ENCODE measurements at regions not wholly inside any gene's neighbourhood (a gene's known extent, or its start where the extent isn't known, plus 50 kb on each side); places are given as distances from the start of the nearest gene placed in this dataset.
"Not testable (repeated sequence)": the region's sequence is repeated elsewhere in the genome, so short reads cannot be mapped to it uniquely, and the experiment has no call there.

DNA sequence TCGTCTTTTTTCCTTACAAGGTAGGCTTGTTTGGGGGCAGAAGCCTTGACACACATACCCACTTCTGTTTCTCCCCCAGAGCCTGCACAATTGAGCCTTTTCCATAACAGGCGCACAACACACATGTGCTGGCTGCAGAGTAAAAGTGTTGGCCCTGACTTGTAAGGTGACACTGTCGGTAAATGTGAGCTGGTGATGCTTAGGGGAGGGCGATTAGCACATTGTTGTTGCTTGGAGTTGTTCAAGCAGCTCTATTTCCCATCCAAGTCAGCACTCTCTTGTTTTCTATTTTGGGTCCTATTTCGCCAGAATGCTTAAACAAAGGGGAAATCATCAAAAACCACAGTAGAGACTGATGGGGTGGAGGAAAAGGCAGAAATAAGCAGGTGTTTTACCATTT lies 51.9 kb upstream of the PTPRJ start:
- ATAC-seq (ENCODE audit: poor library complexity), result no peak
- peaks cover 20% of the 10 kb centered on the region for H3K4me1 ChIP-seq (ENCODE audit: insufficient read depth, low read length)
- H3K27me3 ChIP-seq (ENCODE audit: control insufficient read depth in 1 of 2, insufficient read depth in 2 of 2, low read length in 2 of 2), result no peaks in the 10 kb centered on the region
- intact Hi-C loops (cut with DNase I, micrococcal nuclease), result no loop called here
- no peaks in the 10 kb centered on the region for H3K27me3 Mint-ChIP-seq
- H3K36me3 ChIP-seq (ENCODE audit: insufficient read depth, low read length), result no peaks in the 10 kb centered on the region
- TF ChIP-seq, protein P1, sequence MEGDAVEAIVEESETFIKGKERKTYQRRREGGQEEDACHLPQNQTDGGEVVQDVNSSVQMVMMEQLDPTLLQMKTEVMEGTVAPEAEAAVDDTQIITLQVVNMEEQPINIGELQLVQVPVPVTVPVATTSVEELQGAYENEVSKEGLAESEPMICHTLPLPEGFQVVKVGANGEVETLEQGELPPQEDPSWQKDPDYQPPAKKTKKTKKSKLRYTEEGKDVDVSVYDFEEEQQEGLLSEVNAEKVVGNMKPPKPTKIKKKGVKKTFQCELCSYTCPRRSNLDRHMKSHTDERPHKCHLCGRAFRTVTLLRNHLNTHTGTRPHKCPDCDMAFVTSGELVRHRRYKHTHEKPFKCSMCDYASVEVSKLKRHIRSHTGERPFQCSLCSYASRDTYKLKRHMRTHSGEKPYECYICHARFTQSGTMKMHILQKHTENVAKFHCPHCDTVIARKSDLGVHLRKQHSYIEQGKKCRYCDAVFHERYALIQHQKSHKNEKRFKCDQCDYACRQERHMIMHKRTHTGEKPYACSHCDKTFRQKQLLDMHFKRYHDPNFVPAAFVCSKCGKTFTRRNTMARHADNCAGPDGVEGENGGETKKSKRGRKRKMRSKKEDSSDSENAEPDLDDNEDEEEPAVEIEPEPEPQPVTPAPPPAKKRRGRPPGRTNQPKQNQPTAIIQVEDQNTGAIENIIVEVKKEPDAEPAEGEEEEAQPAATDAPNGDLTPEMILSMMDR (IDR thresholded peaks at IDR 0.05), result no peak
- no peaks in the 10 kb centered on the region for H3K36me3 Mint-ChIP-seq (ENCODE audit: low read depth)
- POLR2A ChIA-PET, result interaction anchor here (0.6 kb wide), 1 partner anchor 14 kb away, joined by 3 read pairs; no protein-coding TSS in a partner anchor
- H3K4me3 ChIP-seq (ENCODE audit: low read length), result no peak overlapping the region
- H3K9me3 ChIP-seq (ENCODE audit: control insufficient read depth in 1 of 2, insufficient read depth in 1 of 2, low read length in 2 of 2), result no peaks in the 10 kb centered on the region
- peaks cover 15% of the 10 kb centered on the region for H3K4me1 Mint-ChIP-seq (ENCODE audit: low read depth)
- H3K27ac Mint-ChIP-seq, result no peak overlapping the region
- H3K4me3 Mint-ChIP-seq, result no peak overlapping the region
- no peak overlapping the region for H3K27ac ChIP-seq (ENCODE audit: low read depth in 1 of 2, low read length in 2 of 2)
- no peaks in the 10 kb centered on the region for H3K9me3 Mint-ChIP-seq
- CTCF ChIA-PET, result no interaction called here
- no peak for DNase-seq

DNA sequence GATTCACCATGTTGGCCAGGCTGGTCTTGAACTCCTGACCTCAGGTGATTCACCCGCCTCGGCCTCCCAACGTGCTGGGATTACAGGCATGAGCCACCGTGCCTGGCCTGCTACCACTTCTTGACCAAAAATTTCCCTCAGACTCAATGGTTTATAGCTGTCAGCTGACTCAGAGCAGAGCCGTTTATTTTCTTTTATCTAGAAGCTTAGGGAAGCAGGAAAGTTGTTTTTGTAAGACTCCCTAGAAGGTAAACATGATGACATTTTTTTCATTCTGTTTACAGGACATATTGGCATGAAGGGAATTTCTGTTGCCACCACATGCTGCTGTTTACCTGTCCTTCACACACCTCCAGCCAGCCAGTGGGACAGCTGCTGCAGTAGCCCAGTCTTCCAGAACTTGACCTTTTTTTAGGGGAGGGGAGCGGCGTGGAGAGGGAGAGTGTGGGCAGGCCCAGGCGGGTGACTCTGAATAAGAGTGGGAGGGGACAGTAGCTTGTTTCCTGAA lies 56.1 kb upstream of the PTPRJ start:
- Histone ChIP-seq H3K27me3 (ENCODE audit: control insufficient read depth in 1 of 2, insufficient read depth in 2 of 2, low read length in 2 of 2) (no peaks in the 10 kb centered on the region), H3K27ac (ENCODE audit: low read depth in 1 of 2, low read length in 2 of 2) (no peak overlapping the region), H3K4me1 (ENCODE audit: insufficient read depth, low read length) (peaks cover 52% of the 10 kb centered on the region), H3K36me3 (ENCODE audit: insufficient read depth, low read length) (no peaks in the 10 kb centered on the region), H3K9me3 (ENCODE audit: control insufficient read depth in 1 of 2, insufficient read depth in 1 of 2, low read length in 2 of 2) (no peaks in the 10 kb centered on the region), H3K4me3 (ENCODE audit: low read length) (no peak overlapping the region)
- DNase-seq, result no peak
- H3K4me1 Mint-ChIP-seq (ENCODE audit: low read depth), result peaks cover 38% of the 10 kb centered on the region
- no peak overlapping the region for H3K4me3 Mint-ChIP-seq
- ATAC-seq (ENCODE audit: poor library complexity), result no peak
- H3K27ac Mint-ChIP-seq, result no peak overlapping the region
- POLR2A ChIA-PET, result no interaction called here
- H3K9me3 Mint-ChIP-seq, result no peaks in the 10 kb centered on the region
- intact Hi-C loops (cut with DNase I, micrococcal nuclease), result loop anchor here in 1 of 2 experiments (5.0 kb wide), 1 partner anchor 62 kb away; no protein-coding TSS in a partner anchor
- no peaks in the 10 kb centered on the region for H3K27me3 Mint-ChIP-seq
- H3K36me3 Mint-ChIP-seq (ENCODE audit: low read depth), result no peaks in the 10 kb centered on the region
- CTCF ChIA-PET, result interaction anchor here (0.7 kb wide), 1 partner anchor 185 kb away, joined by 3 read pairs; no protein-coding TSS in a partner anchor
- TF ChIP-seq, protein P1 (IDR thresholded peaks at IDR 0.05), result no peak

DNA sequence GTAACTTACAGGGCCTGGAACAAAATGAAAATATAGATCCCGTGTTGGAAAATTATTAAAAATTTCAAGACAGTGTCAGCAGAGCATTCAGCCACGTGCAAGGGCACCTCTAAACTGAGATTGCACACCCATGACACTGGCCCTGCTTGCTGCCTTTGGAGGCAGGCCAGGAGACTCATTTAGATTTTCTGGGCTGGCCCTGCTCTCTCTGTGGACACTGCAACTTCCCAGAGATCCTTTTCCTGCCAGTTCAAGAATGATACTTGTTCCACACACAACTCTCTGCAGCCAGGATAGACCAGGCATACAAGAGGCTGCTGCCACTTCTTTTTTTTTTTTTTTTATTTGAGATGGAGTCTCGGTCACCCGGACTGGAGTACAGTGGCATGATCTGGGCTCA lies 56.7 kb upstream of the PTPRJ start:
- no peaks in the 10 kb centered on the region for H3K9me3 ChIP-seq (ENCODE audit: control insufficient read depth in 1 of 2, insufficient read depth in 1 of 2, low read length in 2 of 2)
- no peaks in the 10 kb centered on the region for H3K36me3 ChIP-seq (ENCODE audit: insufficient read depth, low read length)
- no peaks in the 10 kb centered on the region for H3K27me3 Mint-ChIP-seq
- ATAC-seq (ENCODE audit: poor library complexity) (no peak), DNase-seq (no peak)
- no peaks in the 10 kb centered on the region for H3K27me3 ChIP-seq (ENCODE audit: control insufficient read depth in 1 of 2, insufficient read depth in 2 of 2, low read length in 2 of 2)
- POLR2A ChIA-PET, result no interaction called here
- H3K4me1 Mint-ChIP-seq (ENCODE audit: low read depth), result peaks cover 40% of the 10 kb centered on the region
- TF ChIP-seq, protein P1 (IDR thresholded peaks at IDR 0.05), result no peak
- peaks cover 58% of the 10 kb centered on the region for H3K4me1 ChIP-seq (ENCODE audit: insufficient read depth, low read length)
- no peaks in the 10 kb centered on the region for H3K9me3 Mint-ChIP-seq
- H3K4me3 Mint-ChIP-seq, result no peak overlapping the region
- no peak overlapping the region for H3K4me3 ChIP-seq (ENCODE audit: low read length)
- no peak overlapping the region for H3K27ac Mint-ChIP-seq
- CTCF ChIA-PET, result interaction anchor here (0.7 kb wide), 1 partner anchor 185 kb away, joined by 3 read pairs; no protein-coding TSS in a partner anchor
- no peaks in the 10 kb centered on the region for H3K36me3 Mint-ChIP-seq (ENCODE audit: low read depth)
- intact Hi-C loops (cut with DNase I, micrococcal nuclease), result loop anchor here in 1 of 2 experiments (5.0 kb wide), 1 partner anchor 61 kb away; no protein-coding TSS in a partner anchor
- no peak overlapping the region for H3K27ac ChIP-seq (ENCODE audit: low read depth in 1 of 2, low read length in 2 of 2)

DNA sequence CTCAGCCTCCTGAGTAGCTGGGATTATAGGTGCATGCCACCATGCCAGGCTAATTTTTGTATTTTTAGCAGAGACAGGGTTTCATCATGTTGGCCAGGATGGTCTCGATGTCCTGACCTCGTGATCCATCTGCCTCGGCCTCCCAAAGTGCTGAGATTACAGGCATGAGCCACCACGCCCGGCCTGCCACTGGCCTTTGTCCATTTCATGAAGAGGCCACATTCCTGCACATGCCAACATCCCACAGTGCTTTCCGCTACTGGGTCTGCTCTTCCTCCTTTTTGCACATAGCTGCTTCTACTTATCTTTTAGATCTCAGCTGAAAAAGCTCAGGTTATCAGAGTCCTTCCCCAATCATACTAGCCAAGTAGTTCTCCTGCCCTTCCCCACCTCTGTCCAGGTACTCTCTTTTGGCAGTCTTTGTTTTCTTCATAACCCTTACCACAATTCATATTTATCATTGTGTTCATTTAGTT lies 59.2 kb upstream of the PTPRJ start:
- not testable (repeated sequence) for ATAC-seq (ENCODE audit: poor library complexity); H3K4me3 ChIP-seq (ENCODE audit: low read length); H3K36me3 Mint-ChIP-seq (ENCODE audit: low read depth); H3K27me3 Mint-ChIP-seq; H3K9me3 ChIP-seq (ENCODE audit: control insufficient read depth in 1 of 2, insufficient read depth in 1 of 2, low read length in 2 of 2); DNase-seq; H3K9me3 Mint-ChIP-seq; H3K27ac ChIP-seq (ENCODE audit: low read depth in 1 of 2, low read length in 2 of 2); H3K36me3 ChIP-seq (ENCODE audit: insufficient read depth, low read length); H3K27me3 ChIP-seq (ENCODE audit: control insufficient read depth in 1 of 2, insufficient read depth in 2 of 2, low read length in 2 of 2)
- Mint-ChIP-seq H3K4me1 (ENCODE audit: low read depth) (peaks cover 48% of the 10 kb centered on the region), H3K27ac (peak overlapping the region; percentile 78), H3K4me3 (peak overlapping the region; percentile 18)
- ChIA-PET CTCF (interaction anchor here (2.1 kb wide), 1 partner anchor 13 kb away, joined by 6 read pairs; no protein-coding TSS in a partner anchor), POLR2A (interaction anchor here (0.7 to 1.8 kb wide), 4 partner anchors 71 to 135 kb away, joined by 3 to 6 read pairs (median 4); partner anchors contain the start of gene NUP160)
- peaks cover 60% of the 10 kb centered on the region for H3K4me1 ChIP-seq (ENCODE audit: insufficient read depth, low read length)
- intact Hi-C loops (cut with DNase I, micrococcal nuclease), result loop anchor here in 1 of 2 experiments (5.0 kb wide), 1 partner anchor 59 kb away; no protein-coding TSS in a partner anchor
